ENCODE measurements at regions not wholly inside any gene's neighbourhood (a gene's known extent, or its start where the extent isn't known, plus 50 kb on each side); places are given as distances from the start of the nearest gene placed in this dataset.

DNA sequence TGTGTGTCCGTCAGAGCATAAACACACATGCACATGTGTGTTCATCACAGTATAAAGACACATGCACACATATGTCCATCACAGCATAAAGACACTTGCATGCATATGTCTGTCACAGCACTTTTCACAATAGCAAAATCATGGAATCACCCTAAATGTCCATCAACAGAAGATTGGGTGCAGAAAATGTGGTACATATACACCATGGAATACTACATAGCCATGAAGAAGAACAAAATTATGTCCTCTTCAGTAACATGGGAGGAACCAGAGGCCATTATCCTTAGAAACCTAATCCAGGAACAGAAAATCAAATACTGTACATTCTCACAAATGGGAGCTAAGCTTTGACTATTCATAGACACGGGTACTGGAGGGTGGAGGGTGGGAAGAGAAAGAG lies 732.2 kb downstream of the GALR1 start:
- intact Hi-C loops (cut with DNase I), result no loop called here
- WGBS, 2 donors, result 91 to 93% methylated on average over 2 of the region's 2 CpGs
- TF ChIP-seq EP300 (IDR thresholded peaks at IDR 0.05), result no peak
- TF ChIP-seq, protein P1, sequence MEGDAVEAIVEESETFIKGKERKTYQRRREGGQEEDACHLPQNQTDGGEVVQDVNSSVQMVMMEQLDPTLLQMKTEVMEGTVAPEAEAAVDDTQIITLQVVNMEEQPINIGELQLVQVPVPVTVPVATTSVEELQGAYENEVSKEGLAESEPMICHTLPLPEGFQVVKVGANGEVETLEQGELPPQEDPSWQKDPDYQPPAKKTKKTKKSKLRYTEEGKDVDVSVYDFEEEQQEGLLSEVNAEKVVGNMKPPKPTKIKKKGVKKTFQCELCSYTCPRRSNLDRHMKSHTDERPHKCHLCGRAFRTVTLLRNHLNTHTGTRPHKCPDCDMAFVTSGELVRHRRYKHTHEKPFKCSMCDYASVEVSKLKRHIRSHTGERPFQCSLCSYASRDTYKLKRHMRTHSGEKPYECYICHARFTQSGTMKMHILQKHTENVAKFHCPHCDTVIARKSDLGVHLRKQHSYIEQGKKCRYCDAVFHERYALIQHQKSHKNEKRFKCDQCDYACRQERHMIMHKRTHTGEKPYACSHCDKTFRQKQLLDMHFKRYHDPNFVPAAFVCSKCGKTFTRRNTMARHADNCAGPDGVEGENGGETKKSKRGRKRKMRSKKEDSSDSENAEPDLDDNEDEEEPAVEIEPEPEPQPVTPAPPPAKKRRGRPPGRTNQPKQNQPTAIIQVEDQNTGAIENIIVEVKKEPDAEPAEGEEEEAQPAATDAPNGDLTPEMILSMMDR (IDR thresholded peaks at IDR 0.05), result no peak
- TF ChIP-seq POLR2AphosphoS5 (IDR thresholded peaks at IDR 0.05), result no peak
- TF ChIP-seq POLR2A (IDR thresholded peaks at IDR 0.05), result no peak
- Histone ChIP-seq H3K4me3 (no peak overlapping the region), H3K27me3 (no peaks in the 10 kb centered on the region), H3K27ac (no peak overlapping the region), H3K9me3 (no peaks in the 10 kb centered on the region), H3K36me3 (no peaks in the 10 kb centered on the region), H3K4me1 (no peaks in the 10 kb centered on the region)
- DNase-seq, result no peak

DNA sequence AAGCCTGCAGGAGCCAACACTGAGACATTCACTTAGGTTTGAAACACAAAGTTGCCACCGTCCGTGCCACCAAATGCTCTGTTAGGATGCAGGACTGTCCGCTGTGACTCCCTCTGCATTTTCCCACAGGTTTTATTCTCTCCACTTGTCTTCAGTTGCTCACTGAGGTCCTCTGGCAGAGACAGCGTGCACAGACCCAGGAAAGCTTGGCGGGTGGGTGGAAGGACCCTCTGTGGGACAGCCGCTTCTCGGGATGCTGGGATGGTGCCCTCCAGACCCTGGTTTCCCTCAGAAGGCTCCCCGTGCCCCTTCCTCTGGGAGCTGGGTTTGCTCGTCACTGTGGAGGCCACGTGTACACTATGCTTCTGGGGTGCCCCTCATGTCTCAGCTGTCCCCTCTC lies 733.6 kb downstream of the GALR1 start:
- DNase-seq, result no peak
- no peak overlapping the region for H3K4me3 ChIP-seq
- H3K27ac ChIP-seq, result no peak overlapping the region
- H3K27me3 ChIP-seq, result no peaks in the 10 kb centered on the region
- TF ChIP-seq, protein P1 (IDR thresholded peaks at IDR 0.05), result no peak
- intact Hi-C loops (cut with DNase I), result no loop called here
- 88% methylated on average over 10 of the region's 10 CpGs for WGBS, 2 donors
- no peaks in the 10 kb centered on the region for H3K4me1 ChIP-seq
- no peaks in the 10 kb centered on the region for H3K36me3 ChIP-seq
- no peaks in the 10 kb centered on the region for H3K9me3 ChIP-seq

DNA sequence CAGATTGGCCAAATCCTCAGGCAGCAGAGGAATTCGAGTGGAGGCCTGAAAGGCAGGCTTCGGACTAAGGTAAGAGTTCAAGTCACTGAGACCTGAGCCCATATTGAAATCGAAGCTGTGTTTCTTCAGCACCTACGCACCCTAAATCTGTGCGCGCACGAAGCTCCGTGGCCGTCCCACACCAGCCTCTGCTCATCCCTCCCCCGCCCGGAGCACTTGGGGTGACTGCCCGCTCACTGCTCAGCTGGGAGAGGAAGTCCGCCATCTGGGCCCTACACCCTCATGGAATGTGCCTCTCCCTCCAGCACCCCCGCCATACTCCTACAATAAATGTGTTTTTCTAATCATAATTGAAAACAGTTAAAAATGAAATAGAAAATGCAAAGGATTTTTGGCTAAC lies 734.5 kb downstream of the GALR1 start:
- Histone ChIP-seq H3K36me3 (no peaks in the 10 kb centered on the region), H3K4me3 (no peak overlapping the region), H3K4me1 (no peaks in the 10 kb centered on the region), H3K9me3 (no peaks in the 10 kb centered on the region), H3K27me3 (no peaks in the 10 kb centered on the region), H3K27ac (no peak overlapping the region)
- DNase-seq, result no peak
- intact Hi-C loops (cut with DNase I), result no loop called here
- 86 to 88% methylated on average over 14 of the region's 14 CpGs for WGBS, 2 donors
- TF ChIP-seq, protein P1 (IDR thresholded peaks at IDR 0.05), result no peak
- TF ChIP-seq POLR2AphosphoS5 (IDR thresholded peaks at IDR 0.05) (no peak), EP300 (IDR thresholded peaks at IDR 0.05) (no peak), POLR2A (IDR thresholded peaks at IDR 0.05) (no peak)

DNA sequence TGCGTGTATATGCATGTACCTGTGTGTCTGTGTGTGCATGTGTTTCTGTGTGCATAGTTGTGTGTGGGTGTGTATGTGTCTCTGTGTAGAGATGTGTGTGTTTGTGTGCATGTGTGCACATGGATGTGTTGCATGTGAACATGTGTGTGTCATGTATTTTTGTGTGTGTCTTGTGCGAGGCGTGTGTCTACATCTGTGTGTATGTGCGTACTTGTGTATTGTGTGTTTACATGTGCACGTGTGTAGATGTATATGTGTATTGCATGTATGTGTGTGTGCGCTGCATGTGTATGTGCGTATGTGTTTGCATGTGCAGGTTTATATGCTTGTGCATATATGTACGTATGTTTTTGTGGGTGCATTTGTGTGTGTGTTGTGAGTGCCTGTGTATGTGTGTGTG lies 735.2 kb downstream of the GALR1 start:
- intact Hi-C loops (cut with DNase I), result no loop called here
- Histone ChIP-seq H3K4me1 (no peaks in the 10 kb centered on the region), H3K36me3 (no peaks in the 10 kb centered on the region), H3K27me3 (no peaks in the 10 kb centered on the region), H3K9me3 (no peaks in the 10 kb centered on the region), H3K27ac (no peak overlapping the region), H3K4me3 (no peak overlapping the region)
- 94% methylated on average over 8 of the region's 8 CpGs for WGBS, 2 donors
- TF ChIP-seq POLR2A (IDR thresholded peaks at IDR 0.05) (no peak), EP300 (IDR thresholded peaks at IDR 0.05) (no peak), POLR2AphosphoS5 (IDR thresholded peaks at IDR 0.05) (no peak)
- TF ChIP-seq, protein P1 (IDR thresholded peaks at IDR 0.05), result no peak
- no peak for DNase-seq

DNA sequence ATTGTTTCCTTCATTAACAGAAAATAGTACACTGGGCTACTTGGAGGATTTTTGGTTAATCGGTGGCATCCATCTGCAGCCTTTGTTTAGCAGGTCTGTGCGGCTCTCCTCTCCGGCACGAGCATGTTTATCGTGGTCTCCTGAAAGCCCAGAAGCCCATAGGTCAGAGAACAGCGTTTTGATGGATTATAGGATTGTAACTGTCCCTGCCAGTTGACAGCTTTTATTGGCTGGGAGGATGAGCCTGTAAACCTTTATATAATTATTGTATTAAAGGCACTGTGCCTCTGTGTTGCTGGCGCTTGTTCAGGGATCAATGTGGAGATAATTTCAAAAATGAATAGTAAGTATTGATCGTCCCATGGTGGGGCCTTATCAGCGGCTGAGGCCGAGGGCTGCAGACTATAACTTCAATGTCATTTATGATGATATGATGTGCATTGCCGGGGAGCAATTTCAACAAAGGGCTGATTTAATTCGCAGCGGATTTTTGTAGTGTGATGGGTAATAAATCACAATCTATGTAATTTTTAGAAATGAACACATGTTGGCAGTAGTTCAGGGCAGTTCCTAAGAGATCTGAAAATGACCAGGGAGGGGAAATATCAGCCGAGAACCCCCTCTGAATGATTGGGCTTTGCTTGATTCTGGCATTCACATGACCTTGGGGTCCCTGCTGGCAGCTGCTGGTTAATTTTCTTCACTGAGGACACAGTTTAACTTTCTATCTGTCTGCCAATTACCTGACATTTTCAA lies 736.1 kb downstream of the GALR1 start:
- WGBS, 2 donors, result 66 to 70% methylated on average over 14 of the region's 14 CpGs

More for the DNA sequence above, 736.1 kb downstream of the GALR1 start:
- TF ChIP-seq, protein P1 (IDR thresholded peaks at IDR 0.05), result no peak
- no peak for TF ChIP-seq POLR2A (IDR thresholded peaks at IDR 0.05)
- TF ChIP-seq EP300 (IDR thresholded peaks at IDR 0.05), result no peak
- TF ChIP-seq POLR2AphosphoS5 (IDR thresholded peaks at IDR 0.05), result no peak
- Histone ChIP-seq H3K36me3 (no peaks in the 10 kb centered on the region), H3K4me1 (no peaks in the 10 kb centered on the region), H3K27ac (no peak overlapping the region), H3K4me3 (no peak overlapping the region), H3K27me3 (no peaks in the 10 kb centered on the region), H3K9me3 (no peaks in the 10 kb centered on the region)
- intact Hi-C loops (cut with DNase I), result no loop called here
- DNase-seq, result no peak

Measured in sigmoid colon (tissue), 6 donors.